Neural cell (in vitro differentiated cells): ENCODE measurements at regions not wholly inside any gene's neighbourhood (a gene's known extent, or its start where the extent isn't known, plus 50 kb on each side); places are given as distances from the start of the nearest gene placed in this dataset.

ENCODE experiments used
- H2AFZ ChIP-seq: fragments of 200-600, 300-800 bp; sonication (generic), shearing (Covaris generic); 2 replicates; pipeline ENCODE4 v1.6.0; 2014; ENCODE audit warnings: low read depth, mild to moderate bottlenecking, antibody characterized with exemption, low read length, moderate library complexity
- H3F3A ChIP-seq: fragments of 200-600 bp; shearing (Covaris generic); 2 replicates; pipeline ENCODE4 v1.6.1; 2016; ENCODE audit warnings: mild to moderate bottlenecking, moderate library complexity, mixed read lengths, antibody characterized with exemption, low read length; ENCODE audit not compliant: insufficient read depth, poor library complexity, severe bottlenecking
- H3K27ac ChIP-seq: fragments of 200-600, 300-800 bp; sonication (generic), shearing (Covaris generic); 2 replicates; pipeline ENCODE4 v1.5.1; 2014; ENCODE audit warnings: mild to moderate bottlenecking, low read length, moderate library complexity
- H3K27me3 ChIP-seq: fragments of 300-800, 200-600 bp; sonication (generic), shearing (Covaris generic); 2 replicates; pipeline ENCODE4 v1.6.0; 2014; ENCODE audit warnings: mild to moderate bottlenecking, low read depth, low read length, moderate library complexity; ENCODE audit not compliant: insufficient read depth
- H3K36me3 ChIP-seq: fragments of 300-800, 200-600 bp; sonication (generic), shearing (Covaris generic); 2 replicates; pipeline ENCODE4 v1.5.1; 2014; ENCODE audit warnings: mild to moderate bottlenecking, antibody characterized with exemption, low read length, moderate library complexity; ENCODE audit not compliant: insufficient read depth
- H3K4me2 ChIP-seq: fragments of 300-800, 200-600 bp; sonication (generic), shearing (Covaris generic); 2 replicates; pipeline ENCODE4 v1.6.0; 2014; ENCODE audit warnings: mild to moderate bottlenecking, low read length
- H3K4me3 ChIP-seq: fragments of 300-800, 200-600 bp; sonication (generic), shearing (Covaris generic); 2 replicates; pipeline ENCODE4 v1.5.1; 2014; ENCODE audit warnings: mild to moderate bottlenecking, low read length, moderate library complexity
- H3K79me2 ChIP-seq: fragments of 200-600 bp; shearing (Covaris generic); replicated peaks from 2 replicates; pipeline ENCODE4 v1.6.0; 2014; ENCODE audit warnings: mild to moderate bottlenecking, low read length, moderate library complexity; ENCODE audit not compliant: insufficient read depth
- H3K9ac ChIP-seq: fragments of 300-800, 200-600 bp; sonication (generic), shearing (Covaris generic); 2 replicates; pipeline ENCODE4 v1.6.1; 2016; ENCODE audit warnings: mild to moderate bottlenecking, low read length, mixed read lengths
- H3K9me2 ChIP-seq: fragments of 200-600 bp; shearing (Covaris generic); 2 replicates; pipeline ENCODE4 v1.6.1; 2016; ENCODE audit warnings: mild to moderate bottlenecking, low read length, mixed read lengths; ENCODE audit not compliant: insufficient read depth
- H3K9me3 ChIP-seq: fragments of 200-600, 300-800 bp; sonication (generic), shearing (Covaris generic); 2 replicates; pipeline ENCODE4 v1.6.1; 2016; ENCODE audit warnings: mild to moderate bottlenecking, mixed run types, low read length, moderate library complexity, mixed read lengths
- H4K20me1 ChIP-seq: fragments of 200-600 bp; shearing (Covaris generic); 2 replicates; pipeline ENCODE4 v1.6.1; 2016; ENCODE audit warnings: mild to moderate bottlenecking, mixed run types; ENCODE audit not compliant: insufficient read depth
- CTCF ChIP-seq: fragments of 450-650 bp; IDR thresholded peaks from 2 replicates; pipeline ENCODE4 v1.5.1; 2014; ENCODE audit warnings: antibody characterized with exemption, mild to moderate bottlenecking, moderate library complexity; ENCODE audit not compliant: poor library complexity, severe bottlenecking
- EP300 ChIP-seq: fragments of 450-650 bp; conservative IDR thresholded peaks from 2 replicates; pipeline ENCODE4 v1.6.1; 2014; ENCODE audit warnings: antibody characterized with exemption, mild to moderate bottlenecking, moderate library complexity; ENCODE audit not compliant: poor library complexity, severe bottlenecking
- EZH2 ChIP-seq: fragments of 200-600, 300-800 bp; shearing (Covaris generic), sonication (generic); IDR thresholded peaks from 2 replicates; pipeline ENCODE4 v1.6.1; 2014; ENCODE audit warnings: antibody characterized with exemption, low read length, borderline replicate concordance, mild to moderate bottlenecking; ENCODE audit not compliant: insufficient read depth, poor library complexity, severe bottlenecking
- MXI1 ChIP-seq: fragments of 450-650 bp; conservative IDR thresholded peaks from 2 replicates; pipeline ENCODE4 v1.6.1; 2014; ENCODE audit warnings: antibody characterized with exemption, mild to moderate bottlenecking; ENCODE audit not compliant: poor library complexity, severe bottlenecking
- POLR2AphosphoS5 ChIP-seq: IDR thresholded peaks from 2 replicates; pipeline ENCODE4 v1.6.1; 2012
- RAD21 ChIP-seq: fragments of 450-650 bp; conservative IDR thresholded peaks from 2 replicates; pipeline ENCODE4 v1.6.1; 2014; ENCODE audit warnings: antibody characterized with exemption, mild to moderate bottlenecking, moderate library complexity
- SMC3 ChIP-seq: fragments of 450-650 bp; conservative IDR thresholded peaks from 2 replicates; pipeline ENCODE4 v1.6.1; 2014; ENCODE audit warnings: antibody characterized with exemption, mild to moderate bottlenecking, moderate library complexity; ENCODE audit not compliant: poor library complexity
- TAF1 ChIP-seq: IDR thresholded peaks from 2 replicates; pipeline ENCODE4 v1.6.1; 2012; ENCODE audit warnings: low read depth
- TF ChIP-seq, protein P1 (sequence below): IDR thresholded peaks from 2 replicates; pipeline ENCODE4 v1.6.1; 2012; ENCODE audit warnings: borderline replicate concordance

DNA sequence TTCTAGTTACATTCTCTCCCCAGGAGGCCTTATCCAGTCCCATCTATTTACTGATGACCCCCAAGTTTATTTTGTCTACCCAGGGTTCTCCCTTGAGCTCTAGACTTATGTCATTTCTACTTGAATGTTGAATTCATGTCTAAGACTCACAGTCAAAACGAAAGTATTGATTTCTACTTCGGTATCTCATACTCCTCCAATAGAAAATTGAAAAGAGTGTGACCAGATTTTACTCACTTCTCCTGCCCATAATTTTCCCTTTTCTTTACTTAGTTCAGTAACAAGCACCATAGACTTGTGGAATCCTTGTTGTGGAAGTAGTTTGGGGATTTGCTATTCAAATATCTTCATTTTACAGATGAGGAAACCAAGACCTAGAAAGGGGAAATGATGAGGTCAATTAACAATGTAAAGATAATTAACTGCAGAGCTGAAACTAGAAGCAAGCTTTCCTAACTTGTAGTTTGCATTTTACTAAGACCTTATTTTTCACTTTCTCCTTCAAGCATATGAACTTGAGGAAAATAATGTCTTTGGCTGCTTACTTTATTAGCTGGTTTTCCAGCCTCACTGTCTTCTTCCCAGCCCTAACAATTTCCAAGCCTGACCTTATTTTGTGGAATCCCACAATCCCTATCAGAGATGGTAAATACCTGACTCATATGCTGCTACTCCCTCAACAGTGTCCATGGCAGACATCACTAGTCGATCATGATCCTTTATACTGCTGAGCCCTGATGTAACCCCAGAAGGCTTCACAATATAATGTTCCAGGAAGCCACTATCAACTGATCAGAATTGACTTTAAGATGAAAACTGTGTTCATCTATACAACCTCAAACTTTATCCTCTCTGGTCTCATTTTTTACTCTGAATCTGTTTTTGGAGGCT, 123.9 kb upstream of the AGBL1 start:
- TF ChIP-seq, protein P1, sequence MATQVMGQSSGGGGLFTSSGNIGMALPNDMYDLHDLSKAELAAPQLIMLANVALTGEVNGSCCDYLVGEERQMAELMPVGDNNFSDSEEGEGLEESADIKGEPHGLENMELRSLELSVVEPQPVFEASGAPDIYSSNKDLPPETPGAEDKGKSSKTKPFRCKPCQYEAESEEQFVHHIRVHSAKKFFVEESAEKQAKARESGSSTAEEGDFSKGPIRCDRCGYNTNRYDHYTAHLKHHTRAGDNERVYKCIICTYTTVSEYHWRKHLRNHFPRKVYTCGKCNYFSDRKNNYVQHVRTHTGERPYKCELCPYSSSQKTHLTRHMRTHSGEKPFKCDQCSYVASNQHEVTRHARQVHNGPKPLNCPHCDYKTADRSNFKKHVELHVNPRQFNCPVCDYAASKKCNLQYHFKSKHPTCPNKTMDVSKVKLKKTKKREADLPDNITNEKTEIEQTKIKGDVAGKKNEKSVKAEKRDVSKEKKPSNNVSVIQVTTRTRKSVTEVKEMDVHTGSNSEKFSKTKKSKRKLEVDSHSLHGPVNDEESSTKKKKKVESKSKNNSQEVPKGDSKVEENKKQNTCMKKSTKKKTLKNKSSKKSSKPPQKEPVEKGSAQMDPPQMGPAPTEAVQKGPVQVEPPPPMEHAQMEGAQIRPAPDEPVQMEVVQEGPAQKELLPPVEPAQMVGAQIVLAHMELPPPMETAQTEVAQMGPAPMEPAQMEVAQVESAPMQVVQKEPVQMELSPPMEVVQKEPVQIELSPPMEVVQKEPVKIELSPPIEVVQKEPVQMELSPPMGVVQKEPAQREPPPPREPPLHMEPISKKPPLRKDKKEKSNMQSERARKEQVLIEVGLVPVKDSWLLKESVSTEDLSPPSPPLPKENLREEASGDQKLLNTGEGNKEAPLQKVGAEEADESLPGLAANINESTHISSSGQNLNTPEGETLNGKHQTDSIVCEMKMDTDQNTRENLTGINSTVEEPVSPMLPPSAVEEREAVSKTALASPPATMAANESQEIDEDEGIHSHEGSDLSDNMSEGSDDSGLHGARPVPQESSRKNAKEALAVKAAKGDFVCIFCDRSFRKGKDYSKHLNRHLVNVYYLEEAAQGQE = no peak
- TF ChIP-seq MXI1 (no peak), SMC3 (no peak), TAF1 (no peak), POLR2AphosphoS5 (no peak), EP300 (no peak), EZH2 (no peak), RAD21 (no peak), CTCF (no peak)
- Histone ChIP-seq H3K27ac (no peak overlapping the region), H3K4me2 (no peak overlapping the region), H2AFZ (no peak overlapping the region), H3F3A (no peaks in the 10 kb centered on the region), H3K4me3 (no peak overlapping the region), H3K27me3 (no peaks in the 10 kb centered on the region), H3K79me2 (no peaks in the 10 kb centered on the region), H3K9me3 (no peaks in the 10 kb centered on the region), H3K9me2 (no peaks in the 10 kb centered on the region), H4K20me1 (no peaks in the 10 kb centered on the region), H3K36me3 (no peaks in the 10 kb centered on the region), H3K9ac (no peak overlapping the region)

- Histone ChIP-seq H3K4me2 (no peak overlapping the region), H4K20me1 (no peaks in the 10 kb centered on the region), H3K9ac (no peak overlapping the region), H3K9me3 (no peaks in the 10 kb centered on the region), H3K36me3 (no peaks in the 10 kb centered on the region), H3K27ac (no peak overlapping the region), H3K27me3 (no peaks in the 10 kb centered on the region), H3K79me2 (no peaks in the 10 kb centered on the region), H2AFZ (no peak overlapping the region), H3K4me3 (no peak overlapping the region), H3K9me2 (no peaks in the 10 kb centered on the region), H3F3A (no peaks in the 10 kb centered on the region)
- TF ChIP-seq MXI1 (no peak), EZH2 (no peak), RAD21 (no peak), POLR2AphosphoS5 (no peak), SMC3 (no peak), EP300 (no peak), TAF1 (no peak), CTCF (no peak)
- TF ChIP-seq, protein P1 = no peak
Measured at GRCh38 chr15:85956532-85957275, 123.0 kb upstream of the AGBL1 start.
